GM20000 (cell line): ENCODE measurements at regions not wholly inside any gene's neighbourhood (a gene's known extent, or its start where the extent isn't known, plus 50 kb on each side); places are given as distances from the start of the nearest gene placed in this dataset.

Source experiments
- DNase-seq: peaks from one replicate; pipeline ENCODE4 v3.0.0; 2012; ENCODE audit warnings: low spot score
- TF ChIP-seq, protein P1 (sequence below): IDR thresholded peaks from 2 replicates; pipeline ENCODE4 v1.5.1; 2012; ENCODE audit warnings: mild to moderate bottlenecking, control low read depth; ENCODE audit errors: extremely low read depth, missing control alignments

DNA sequence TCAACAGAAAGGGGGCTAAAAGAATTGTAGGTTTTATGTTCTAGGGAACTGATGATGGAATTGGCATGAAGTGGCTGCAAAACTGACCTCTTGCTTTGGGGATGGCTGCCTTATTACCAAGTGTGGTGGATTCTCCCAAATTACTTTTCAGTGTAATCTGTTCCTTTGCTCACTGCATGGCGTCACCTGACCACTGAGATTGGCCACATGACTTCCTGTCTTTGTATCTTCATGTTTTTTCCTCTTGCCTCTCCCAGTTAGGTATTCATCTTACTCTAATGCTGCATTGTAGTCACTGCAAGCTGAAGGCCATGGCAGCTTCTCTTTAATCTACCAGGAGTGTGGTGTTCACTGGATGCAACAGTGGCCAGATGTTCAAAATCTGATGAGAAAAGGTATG is 257.7 kb upstream of the TNP1 start:
- TF ChIP-seq, protein P1, sequence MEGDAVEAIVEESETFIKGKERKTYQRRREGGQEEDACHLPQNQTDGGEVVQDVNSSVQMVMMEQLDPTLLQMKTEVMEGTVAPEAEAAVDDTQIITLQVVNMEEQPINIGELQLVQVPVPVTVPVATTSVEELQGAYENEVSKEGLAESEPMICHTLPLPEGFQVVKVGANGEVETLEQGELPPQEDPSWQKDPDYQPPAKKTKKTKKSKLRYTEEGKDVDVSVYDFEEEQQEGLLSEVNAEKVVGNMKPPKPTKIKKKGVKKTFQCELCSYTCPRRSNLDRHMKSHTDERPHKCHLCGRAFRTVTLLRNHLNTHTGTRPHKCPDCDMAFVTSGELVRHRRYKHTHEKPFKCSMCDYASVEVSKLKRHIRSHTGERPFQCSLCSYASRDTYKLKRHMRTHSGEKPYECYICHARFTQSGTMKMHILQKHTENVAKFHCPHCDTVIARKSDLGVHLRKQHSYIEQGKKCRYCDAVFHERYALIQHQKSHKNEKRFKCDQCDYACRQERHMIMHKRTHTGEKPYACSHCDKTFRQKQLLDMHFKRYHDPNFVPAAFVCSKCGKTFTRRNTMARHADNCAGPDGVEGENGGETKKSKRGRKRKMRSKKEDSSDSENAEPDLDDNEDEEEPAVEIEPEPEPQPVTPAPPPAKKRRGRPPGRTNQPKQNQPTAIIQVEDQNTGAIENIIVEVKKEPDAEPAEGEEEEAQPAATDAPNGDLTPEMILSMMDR: no peak
- DNase-seq: no peak

DNA sequence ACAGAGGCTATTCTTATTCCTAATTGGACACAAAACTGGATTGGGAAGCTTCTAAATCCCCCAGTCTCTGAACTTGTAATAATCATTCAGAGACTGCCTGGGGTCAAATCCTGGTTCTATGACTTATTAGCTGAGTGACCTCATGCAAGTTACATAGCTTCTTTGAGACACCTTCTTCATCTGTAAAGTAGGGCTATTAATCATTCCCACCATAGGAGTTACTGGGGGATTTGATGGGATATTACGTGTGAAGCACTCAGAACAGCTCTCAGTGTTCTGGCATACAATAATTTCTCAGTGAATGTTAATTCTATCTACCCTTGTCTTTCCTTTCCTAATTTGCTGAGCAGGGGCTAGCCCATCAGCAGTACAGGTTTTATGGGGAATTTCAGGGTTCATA is 256.7 kb upstream of the TNP1 start:
- DNase-seq: no peak
- TF ChIP-seq, protein P1: no peak

DNA sequence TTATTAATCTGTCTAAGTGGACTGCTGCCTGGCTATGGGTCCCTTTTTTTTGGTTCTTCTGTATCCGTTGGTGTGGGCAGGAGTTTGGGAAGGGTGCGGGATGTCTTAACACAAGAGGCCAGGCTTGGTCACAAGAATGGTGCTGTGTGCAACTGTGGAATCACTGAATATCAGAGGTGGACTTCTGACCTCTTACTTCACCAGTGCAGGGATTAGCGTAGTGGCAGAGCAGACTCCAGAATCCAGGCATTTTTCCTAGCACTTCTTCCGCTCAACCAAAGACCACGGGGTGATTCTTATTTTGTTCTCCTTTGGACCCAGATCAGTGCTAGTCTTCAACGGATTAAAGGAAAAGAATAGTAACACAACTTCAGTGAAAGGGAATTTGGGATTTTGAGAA is 254.3 kb upstream of the TNP1 start:
- no peak for DNase-seq
- TF ChIP-seq, protein P1: no peak

DNA sequence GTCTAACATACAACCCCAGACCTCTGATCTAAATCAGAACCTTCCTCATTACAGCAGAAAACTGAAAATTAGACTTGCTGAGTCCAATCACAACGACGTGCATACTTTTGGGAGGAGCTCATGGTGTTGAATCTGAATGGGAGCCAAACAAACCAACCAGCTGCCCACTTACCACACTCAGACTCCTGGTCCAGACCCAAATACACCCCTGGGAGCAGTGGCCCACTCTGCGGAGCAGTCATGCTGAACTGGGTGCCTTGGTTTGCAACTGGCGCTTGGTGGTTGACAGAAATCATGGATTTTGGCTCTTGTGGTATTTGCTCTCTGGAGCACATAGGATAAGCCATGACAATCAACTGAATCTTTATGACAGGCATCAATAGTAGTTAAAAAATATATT is 253.6 kb upstream of the TNP1 start:
- DNase-seq: no peak
- TF ChIP-seq, protein P1: no peak

DNA sequence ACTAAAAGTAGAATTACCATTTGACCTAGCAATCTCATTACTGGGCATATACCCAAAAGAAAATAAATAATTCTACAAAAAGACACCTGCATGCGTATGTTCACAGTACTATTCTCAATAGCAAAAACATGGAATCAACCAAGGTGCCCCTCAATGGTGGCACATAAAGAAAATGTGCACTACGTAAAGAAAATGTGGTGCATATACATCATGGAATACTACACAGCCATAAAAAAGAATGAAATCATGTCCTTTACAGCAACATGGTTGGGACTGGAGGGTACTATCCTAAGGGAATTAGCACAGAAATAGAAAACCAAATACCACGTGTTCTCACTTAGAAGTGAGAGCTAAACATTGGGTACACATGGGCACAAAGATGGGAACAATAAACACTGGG is 250.7 kb upstream of the TNP1 start:
- TF ChIP-seq, protein P1: no peak
- DNase-seq: no peak

DNA sequence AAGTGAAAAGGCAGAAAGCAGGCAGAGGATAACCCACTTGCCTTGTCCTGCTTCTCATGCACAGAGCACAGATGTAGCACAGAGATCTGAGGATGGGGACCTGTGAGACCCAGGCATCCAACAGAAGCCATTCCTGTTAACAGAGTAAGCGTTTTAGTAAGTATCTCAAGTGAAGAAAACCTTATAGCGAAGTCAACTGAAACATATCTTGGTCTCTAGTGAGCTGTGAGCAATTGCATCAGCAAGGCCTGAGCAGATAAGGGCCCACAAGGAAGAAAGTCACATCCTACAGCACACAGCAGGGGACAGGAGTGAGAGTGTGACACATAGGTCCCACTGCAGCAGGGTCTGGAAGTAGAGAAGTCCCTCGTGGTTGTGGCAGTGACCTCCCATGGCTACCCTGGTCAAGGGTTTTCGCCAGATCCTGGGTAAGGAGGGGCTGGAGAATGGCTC is 248.7 kb upstream of the TNP1 start:
- DNase-seq: no peak
- TF ChIP-seq, protein P1: no peak

DNA sequence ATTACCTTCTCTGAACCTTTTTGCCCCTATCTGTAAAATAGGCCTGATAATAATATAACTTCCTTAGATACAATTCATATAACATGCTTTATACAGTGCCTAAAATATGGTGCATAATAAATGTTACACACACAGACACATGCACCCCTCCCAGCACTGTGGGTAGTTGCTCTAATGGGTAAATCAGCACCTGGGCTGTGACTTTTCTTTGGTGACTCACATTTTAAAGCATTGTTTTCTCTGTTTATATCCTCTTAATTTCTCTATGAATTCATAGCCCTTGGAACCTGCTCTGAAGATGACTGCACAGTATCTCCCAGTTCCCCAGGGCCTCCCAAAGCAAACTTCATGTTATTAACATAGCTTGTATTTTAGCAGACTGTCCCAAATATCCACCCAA is 248.2 kb upstream of the TNP1 start:
- TF ChIP-seq, protein P1: no peak
- DNase-seq: no peak
